GM19035 (cell line): ENCODE measurements at regions not wholly inside any gene's neighbourhood (a gene's known extent, or its start where the extent isn't known, plus 50 kb on each side); places are given as distances from the start of the nearest gene placed in this dataset.

Experiments used
- ATAC-seq: cut with Tn5 transposase; IDR thresholded peaks from one replicate; pipeline ENCODE4 v1.9.1; 2021; ENCODE audit not compliant: unreplicated experiment

DNA sequence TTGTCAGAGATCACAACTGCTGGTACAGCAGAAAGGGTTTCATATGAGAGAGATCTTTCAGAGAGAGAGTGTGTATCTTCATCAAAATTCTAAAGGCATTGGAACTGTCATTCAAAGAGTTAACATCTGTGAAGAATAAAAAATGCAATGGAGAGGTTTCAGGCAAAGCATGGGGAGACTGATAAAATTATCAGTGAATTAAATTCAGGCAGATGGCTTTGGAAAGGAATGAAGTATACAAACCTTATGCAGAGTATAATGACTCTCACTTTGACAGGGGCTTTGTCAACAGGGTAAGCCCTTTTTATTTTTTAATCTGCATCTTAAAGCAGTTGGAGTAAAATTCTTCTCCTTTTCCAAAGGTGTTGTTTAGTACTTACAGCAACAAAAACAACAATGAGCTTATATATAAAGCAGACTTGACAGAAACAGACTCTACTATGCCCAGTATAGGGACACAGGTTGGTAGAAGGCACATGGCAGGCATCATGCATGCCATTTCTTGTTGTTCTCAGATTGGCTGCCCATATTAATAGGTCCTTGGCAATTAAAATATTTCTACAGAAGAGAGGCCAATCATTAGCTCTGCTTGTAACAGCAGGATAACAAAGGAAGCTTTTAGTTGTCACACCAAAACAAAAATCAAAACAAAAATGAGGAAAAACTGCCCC, 54.9 kb upstream of the NXPH1 start:
- no peak for ATAC-seq

- no peak for ATAC-seq
Measured at GRCh38 chr7:8379264-8379663, 54.1 kb upstream of the NXPH1 start.

- no peak for ATAC-seq
Measured at GRCh38 chr7:8380130-8380529, 53.3 kb upstream of the NXPH1 start.

DNA sequence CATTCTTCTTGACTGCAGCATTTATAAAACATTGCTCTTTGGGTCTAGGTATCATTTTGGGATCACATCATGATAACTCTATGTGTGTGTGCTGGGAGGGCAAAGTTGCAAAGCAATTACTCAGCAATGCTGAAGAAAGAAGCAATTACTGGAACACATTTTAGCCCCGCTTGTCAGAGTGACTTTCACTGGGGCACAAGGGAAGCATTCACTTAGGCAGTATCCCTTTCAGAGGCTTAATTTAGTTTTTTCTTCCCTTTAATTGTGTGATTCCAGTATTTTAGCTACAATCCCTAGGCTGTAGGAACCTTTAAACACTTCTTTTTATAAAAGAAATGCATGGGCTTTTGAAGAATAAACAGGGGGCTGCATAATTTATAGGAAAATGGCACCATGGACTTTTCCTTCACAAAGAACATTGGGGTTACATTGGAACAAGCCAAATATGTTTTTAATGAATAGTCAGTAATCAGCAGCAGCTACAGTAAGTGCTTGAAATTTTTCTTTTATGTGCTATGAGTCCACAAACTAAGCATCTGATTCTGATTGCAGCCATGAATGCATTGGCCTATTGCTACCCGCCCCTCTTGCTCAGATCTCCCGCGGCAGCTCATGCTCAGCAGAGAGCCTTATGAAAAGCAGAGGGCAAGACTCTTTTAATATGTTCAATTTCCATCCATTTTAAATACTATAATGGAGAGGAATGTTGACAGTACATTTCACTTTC, 51.2 kb upstream of the NXPH1 start:
- no peak for ATAC-seq
